ENCODE measurements at regions not wholly inside any gene's neighbourhood (a gene's known extent, or its start where the extent isn't known, plus 50 kb on each side); places are given as distances from the start of the nearest gene placed in this dataset.

- DNase-seq: no peak
These were observed 205.2 kb upstream of the RPL38 start for GRCh38 chr17:73998249-73998648.

DNA sequence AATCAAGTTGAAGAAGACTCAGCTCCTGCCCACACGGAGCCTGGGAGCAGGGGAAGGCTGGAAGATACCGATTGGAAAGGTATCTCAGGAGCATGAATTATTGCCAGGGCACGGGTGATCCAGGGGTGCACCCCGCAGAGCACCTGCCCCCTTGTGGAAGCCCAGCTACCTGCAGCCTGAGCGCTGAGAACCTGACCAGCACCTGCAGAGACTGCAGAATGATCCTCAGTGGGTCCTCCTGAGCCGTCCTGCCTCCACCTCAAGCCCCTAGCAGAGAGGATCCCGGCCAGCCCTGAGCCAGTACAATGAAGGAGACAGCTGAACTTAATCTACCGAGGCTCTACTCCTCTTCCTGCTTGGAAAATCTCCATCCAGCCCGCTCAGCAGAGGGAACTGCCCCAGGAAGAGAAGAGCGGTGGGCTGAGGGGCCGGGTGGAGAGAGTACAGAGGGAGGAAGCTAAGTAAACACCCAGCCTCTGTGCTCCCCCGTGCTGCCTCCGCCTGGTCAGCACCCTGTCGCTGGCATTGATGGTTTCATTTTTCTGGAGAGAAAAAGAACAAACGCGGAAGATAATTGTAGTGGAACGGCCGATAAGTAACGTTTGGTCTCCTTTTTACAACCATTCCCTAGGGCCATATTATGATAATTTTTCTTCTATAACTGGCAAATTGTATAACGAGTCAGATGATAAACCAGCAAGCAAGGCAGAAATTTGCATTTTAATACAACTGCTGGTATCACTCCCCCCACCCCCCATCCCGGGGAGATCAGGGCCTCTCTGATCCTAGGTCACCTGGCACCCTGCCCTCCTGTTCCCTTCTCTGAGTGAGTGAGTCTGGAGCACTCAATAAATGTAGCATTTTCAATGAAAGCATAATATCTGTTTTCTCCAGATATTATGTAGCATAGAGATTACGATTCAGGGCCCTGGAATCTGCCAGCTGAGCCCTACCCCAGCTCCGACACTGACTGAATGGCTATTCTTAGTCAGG, 204.5 kb upstream of the RPL38 start:
- DNase-seq: peak; percentile 38

DNA sequence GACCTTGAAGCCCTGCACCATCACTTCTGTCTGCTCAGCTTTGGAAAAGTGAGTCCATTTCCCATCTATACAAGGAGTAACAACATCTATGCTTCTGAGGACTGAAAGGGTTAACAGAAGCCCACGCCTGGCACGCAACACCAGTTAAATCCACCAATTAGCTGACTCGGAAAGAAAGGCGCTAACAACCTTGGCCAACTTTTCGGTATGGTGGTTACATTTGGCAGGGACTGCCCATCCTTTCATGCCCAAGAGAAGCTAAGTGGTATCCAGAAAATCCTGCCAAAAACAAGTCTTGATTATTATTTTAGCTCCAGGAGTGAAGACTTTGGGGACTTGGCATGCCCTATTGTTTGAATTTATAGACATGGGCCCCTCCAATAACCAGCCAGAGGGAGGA, 202.3 kb upstream of the RPL38 start:
- no peak for DNase-seq

GRCh38 chr17:74002241-74002640, 201.2 kb upstream of the RPL38 start:
- no peak for DNase-seq

DNA sequence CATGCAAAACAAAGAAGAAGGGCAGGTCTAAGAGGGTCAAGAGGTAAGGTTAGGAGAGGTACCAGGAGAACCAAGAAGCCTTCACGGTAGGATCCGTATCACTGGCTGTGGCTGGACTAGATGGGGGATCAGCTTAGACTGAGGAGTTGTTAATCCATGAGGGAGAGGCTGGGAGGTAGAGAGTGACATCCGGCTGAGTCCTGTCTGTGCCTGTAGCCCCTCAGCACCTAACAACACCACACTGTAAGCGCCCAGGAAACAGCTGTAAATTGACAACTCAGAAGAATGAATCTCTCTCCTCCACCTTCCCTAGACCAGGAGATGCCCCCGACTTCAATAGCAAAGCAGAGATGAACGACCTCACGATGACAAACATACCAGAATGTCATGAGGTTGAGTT, 199.4 kb upstream of the RPL38 start:
- DNase-seq: no peak

DNA sequence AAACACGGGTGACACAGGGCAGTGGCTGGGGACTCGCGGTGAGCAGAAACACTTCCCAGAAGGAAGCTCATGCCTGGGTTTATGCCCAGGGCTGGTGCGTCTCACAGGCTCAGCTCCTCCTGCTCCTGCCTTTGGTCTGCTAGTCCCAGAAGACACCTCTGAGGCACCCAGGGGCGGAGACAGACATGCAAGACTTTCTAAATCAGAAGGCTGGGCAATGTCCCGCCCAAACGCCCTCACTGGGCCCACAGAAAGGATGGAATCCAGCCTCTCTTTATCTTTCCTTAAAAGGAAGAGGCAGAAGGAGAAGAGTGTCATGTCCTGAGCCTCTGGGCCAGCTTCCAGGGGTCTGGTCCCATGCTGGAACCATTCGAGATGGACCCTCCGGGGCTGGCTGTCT, 197.7 kb upstream of the RPL38 start:
- DNase-seq: no peak

DNA sequence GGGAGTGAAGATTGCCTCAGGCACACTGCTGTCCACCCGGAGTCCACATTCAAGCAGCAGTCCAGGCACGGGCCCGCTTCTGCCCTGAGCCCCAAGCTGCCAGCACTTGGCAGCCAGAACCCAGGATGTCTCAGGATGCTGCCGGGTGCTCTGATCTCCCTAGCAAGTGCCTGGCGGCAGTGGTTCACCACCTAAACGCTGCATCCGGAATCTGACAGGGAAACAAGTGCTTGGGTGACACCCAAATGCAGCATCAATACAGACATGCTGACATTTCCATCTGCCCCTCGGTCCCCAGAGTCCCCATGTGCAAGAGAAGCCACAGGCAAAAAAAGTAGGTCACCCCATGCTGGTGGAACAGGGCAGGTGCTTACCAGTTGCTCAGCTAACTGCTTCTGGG, 197.1 kb upstream of the RPL38 start:
- DNase-seq: no peak

DNA sequence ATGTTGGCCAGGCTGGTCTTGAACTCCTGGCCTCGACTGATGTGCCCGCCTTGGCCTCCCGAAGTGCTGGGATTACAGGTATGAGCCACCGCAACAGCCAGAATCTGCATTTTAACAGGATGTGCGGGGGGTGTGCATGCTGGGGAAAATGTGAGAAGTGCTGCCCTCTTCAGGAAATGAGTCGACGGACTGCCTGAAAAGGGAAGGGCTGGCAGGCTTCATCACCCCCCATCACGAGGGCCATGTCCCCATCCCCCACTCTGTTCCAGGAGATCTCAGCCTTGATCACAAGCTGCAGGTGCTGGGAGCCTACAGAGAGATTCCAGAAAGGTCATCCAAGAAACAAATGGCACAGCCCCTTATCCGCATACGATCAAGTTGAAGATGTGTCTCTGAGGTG, 195.3 kb upstream of the RPL38 start:
- DNase-seq: peak; percentile 36

- DNase-seq: no peak
These were observed 194.3 kb upstream of the RPL38 start for GRCh38 chr17:74009056-74009625.

- no peak for DNase-seq
These were observed 192.6 kb upstream of the RPL38 start for GRCh38 chr17:74010903-74011302.

DNA sequence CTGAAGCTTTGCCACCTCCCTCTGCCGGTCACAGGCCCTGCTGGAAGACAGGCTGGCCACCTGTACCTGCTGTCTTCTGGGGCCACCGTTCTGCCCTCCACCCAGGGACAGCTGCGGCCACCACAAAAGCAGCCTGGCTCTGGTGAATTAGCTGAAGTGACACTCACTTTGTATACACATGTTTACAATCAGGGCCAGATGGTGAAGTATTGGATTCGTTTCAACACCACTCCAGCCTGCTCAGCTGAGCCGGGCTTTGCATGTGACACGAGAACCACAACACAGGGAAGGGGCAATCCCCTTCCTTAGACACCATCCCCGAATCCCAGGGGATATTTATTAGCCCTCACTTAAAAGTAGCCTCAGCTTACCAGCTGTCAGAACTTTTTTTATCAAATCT, 191.5 kb upstream of the RPL38 start:
- DNase-seq: no peak

GRCh38 chr17:74012465-74012864, 191.0 kb upstream of the RPL38 start:
- peak; percentile 20 for DNase-seq

GRCh38 chr17:74015316-74015715, 188.2 kb upstream of the RPL38 start:
- DNase-seq: no peak

DNA sequence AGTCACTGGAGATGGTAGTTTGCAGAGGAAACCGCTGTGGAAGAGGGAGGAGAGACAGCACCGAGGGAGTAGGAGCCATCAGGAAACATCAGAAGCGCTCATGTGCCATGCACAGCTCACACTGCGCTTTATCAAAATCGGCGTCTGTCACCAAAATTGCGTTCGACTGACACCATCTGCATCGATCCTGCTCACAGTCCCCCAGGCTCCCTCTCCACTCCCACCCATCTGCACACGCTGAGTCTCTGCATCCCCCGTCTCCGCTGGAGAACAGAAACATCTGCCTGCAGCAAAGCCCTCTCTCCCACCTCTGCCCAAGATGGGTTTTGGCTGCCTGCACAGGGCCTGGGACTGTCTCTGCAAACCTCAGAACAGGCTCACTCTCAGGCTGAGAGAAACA, 187.5 kb upstream of the RPL38 start:
- no peak for DNase-seq

- no peak for DNase-seq
These were observed 187.0 kb upstream of the RPL38 start for GRCh38 chr17:74016461-74016860.

GRCh38 chr17:74017466-74017865, 186.0 kb upstream of the RPL38 start:
- no peak for DNase-seq

DNA sequence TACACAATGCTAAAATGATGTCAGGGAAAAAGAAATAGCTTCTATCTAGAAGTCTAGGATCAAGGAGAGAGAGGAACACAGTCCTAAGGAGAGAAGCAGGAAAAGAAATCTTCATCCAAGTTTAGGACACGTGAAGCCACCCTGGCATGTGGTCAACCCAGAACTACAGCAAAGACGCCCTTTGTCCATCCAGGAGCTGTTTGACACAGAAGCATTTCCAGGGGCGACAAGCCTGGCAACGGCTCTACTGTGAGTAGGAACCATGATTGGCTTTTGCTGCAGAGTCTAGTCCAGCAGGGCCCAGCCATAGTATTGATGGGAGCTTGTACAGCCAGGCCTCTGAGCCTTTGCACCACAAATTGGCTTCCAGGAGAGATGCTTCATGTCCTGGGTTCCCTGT, 185.4 kb upstream of the RPL38 start:
- DNase-seq: no peak

DNA sequence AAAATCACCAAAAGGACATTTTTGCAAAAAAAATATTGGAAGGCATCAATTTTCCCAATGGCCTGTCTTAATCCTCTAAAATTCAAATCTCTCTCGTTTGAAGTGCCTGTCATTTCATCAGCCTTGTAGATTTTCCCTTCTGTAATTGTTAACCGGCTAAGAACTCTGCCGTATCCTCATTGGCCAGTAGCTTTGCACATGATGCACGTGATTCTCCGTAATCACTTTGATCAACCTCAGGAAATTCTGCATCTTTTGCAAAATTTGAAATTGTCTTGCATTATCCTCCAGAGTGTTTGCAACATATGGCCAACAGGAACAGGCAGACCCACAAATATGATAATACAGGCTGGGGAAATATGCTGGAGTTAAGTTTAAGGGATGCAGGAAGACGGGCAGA, 184.2 kb upstream of the RPL38 start:
- no peak for DNase-seq

DNA sequence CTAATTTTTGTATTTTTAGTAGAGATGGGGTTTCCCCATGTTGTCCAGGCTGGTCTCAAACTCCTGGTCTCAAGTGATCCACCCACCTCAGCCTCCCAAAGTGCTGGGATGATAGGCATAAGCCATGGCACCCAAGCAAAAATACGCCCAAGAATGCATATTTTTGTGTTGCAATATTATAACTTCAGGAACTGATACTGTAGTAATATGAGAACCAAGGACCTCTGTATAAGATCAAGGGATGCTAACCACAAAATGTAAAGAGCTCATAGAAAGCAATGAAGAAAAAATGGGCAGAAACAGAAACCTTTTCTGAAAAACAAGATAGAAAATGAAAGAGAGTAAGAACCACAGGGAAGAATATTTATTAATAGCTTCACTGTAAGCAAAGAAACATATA, 183.6 kb upstream of the RPL38 start:
- DNase-seq: no peak

DNA sequence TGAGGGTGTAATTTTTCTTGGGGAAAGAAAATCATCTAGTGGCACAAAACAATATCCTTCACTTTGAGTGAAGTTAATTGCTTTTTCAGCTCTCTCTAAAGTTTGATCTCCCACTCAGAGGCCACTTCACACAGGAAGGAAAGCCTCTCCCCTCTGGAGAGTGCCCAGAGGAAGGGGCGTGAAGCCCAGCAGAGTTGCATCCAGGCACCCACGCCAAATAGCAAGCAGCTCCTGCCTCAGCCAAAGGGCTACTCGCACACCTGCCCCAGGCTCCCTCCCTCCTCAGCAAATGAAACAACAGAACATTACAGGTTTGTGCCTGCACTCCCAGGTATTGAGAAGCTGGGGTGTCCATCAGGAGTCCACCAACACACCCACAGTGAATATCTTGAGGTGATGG, 183.0 kb upstream of the RPL38 start:
- no peak for DNase-seq

GRCh38 chr17:74024871-74025531, 178.5 kb upstream of the RPL38 start:
- DNase-seq: no peak

GRCh38 chr17:74027444-74027843, 176.0 kb upstream of the RPL38 start:
- DNase-seq: no peak

- peak; percentile 63 for DNase-seq
These were observed 174.9 kb upstream of the RPL38 start for GRCh38 chr17:74028354-74029116.

All from NK-92 treated with Interleukin-12 subunit alpha and Interleukin-12 subunit beta, amount 100 ng/mL, for 24 hours (cell line).